IPS DF 19.7 (cell line): ENCODE measurements at regions not wholly inside any gene's neighbourhood (a gene's known extent, or its start where the extent isn't known, plus 50 kb on each side); places are given as distances from the start of the nearest gene placed in this dataset.

Source experiments
- DNase-seq: peaks from one replicate; pipeline ENCODE4 v3.0.0-alpha.2; 2013; ENCODE audit warnings: low read depth, low spot score

DNA sequence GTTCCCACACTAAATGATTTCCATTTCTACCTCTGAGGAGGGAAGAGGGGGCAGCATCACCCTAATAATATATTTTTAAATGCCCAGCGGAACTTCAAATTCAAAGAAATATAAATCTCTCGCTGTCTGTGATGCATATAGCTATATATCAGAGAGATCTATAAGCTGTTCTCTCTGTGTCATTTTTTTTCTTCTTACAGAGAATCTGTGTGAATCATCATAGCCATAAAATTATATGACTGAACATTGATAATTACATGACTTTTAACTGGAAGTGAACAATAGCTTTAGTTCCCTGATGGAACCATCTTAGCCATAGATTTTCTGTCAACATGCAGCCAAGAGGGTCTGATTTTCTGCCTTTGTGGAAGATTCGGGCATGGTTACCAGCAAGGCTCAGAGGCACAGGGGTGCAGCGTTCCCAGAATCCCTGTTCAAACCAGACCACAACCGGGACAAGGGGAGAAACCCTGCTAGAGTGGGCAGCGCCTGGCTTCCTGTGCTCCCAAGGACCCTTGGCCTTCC lies 93.7 kb upstream of the OSMR start:
- no peak for DNase-seq

DNA sequence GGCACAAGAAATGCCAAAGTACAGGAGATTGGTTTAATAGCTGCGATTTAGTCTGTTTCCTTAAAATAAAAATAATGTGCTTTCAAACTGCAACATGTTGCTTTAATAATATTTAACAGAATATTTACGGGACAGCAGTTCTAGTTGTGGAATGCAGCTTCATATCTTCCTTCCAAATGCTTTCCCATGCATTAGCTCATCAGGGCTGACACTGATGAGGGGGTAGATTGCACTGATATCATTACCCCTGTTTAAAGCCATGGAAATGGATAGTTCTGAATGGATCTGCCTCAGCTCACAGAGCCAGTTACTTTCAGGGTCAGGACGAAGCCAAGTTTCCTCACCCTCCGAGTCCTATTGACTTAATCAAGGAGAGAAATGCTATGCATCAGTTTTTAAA lies 93.2 kb upstream of the OSMR start:
- no peak for DNase-seq

DNA sequence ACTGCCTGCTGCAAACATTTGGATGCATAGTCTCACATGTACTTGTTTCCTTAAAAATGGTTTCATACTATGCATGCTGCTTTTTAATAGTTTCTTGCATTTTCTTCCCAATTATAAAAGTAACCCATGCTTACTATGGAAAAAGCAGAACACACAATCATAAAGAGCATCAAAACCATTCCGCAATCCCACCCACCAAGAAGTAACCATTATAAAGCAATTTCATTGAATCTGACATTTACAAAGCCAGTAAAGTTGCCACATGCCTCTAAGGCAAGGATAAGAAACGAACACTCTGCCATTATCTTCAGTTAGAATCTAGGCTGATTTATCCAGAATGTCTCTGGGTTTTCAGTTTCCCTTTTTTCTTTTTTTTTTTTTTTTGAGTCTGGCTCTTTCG lies 92.7 kb upstream of the OSMR start:
- DNase-seq = no peak

DNA sequence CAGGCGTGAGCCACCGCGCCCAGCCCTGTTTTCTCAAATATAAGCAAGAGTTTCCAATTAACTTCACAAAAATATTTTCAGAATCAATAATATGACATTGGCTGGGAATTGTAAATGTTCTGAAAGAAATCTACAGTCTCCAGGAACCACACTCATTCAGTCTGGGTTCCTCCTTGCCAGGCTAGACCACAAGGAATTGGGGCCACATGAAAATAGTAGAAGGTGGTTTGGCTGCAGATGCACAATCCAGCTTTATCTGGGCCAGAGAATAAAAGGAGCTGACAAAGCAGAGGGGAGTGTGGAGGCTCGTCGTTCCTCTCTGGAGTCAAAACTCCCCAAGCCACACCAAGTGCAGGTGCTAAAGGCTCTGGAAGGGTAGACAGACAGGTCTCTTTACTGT lies 92.0 kb upstream of the OSMR start:
- DNase-seq = no peak

DNA sequence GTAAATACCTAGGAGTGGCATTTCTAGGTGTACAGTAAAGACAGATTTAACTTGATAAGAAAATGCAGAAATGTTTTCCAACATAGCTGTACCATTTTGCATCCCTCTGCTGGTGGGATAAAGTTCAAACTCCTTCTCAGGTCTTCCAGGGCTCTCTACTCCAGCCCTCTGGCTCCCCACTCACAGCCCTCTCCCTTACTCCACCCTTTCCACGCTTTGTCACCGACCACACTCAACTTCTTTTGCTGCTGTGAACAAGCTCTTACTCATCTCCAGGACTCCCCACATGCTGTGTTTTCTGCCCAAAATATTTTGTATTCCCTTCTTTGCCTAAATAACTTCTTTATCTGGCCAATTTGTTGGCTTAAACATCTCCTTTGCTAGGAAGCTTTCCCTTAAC lies 90.6 kb upstream of the OSMR start:
- no peak for DNase-seq

DNA sequence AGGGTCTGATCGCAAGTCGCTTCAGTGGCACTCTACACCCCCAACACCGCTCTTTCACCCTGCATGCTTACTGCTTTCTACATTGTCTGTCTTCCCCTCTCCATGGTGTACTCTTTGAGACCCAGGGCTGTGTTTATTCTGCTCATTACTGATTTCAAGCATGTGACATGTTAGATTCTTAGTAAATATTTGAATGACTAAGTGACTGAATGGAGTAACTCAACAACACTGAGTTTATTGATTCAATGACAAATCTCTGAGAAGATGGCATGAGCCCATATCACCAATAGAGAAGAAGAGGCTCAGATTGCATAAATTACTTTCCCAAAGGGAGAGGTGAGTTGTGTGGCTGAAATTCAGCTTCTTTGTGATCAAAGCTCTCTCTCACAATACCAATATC lies 89.7 kb upstream of the OSMR start:
- no peak for DNase-seq

DNA sequence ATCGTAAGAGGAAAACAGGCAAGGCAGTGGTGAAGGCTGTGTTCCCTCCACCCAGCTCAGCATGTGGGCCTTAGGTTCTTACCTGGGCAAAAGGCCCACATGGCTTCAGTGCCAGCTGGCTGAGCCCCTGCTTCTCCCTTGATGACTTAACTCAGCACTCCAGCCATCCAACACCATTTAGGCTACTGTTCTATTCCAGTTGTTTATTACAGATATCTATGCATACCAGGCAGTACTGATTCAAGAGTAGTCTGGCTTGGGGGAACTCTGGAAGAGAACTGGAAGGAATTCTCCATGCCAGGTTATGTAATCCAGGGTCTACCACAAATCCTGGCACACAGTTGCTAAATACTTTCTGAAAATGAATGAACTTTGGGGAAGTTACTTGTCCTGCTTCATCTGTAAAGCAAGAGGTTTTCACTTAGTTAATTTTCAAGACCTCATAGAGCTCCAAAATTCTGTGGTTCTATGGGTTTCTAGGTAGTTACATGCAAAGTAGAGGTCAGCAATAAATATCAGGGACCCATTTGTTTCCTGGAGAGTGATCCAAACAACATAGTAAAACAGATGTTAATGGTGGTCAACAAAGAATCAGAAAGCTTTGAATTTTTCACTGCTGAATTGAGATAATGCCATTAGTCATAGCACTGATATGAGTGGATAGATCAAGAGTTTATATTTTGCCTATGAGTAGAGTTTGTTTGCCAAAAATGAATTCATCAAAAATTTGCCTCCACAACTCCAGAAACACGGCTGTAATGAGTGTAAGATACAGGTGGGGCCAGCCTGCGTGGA lies 88.2 kb upstream of the OSMR start:
- DNase-seq = no peak

DNA sequence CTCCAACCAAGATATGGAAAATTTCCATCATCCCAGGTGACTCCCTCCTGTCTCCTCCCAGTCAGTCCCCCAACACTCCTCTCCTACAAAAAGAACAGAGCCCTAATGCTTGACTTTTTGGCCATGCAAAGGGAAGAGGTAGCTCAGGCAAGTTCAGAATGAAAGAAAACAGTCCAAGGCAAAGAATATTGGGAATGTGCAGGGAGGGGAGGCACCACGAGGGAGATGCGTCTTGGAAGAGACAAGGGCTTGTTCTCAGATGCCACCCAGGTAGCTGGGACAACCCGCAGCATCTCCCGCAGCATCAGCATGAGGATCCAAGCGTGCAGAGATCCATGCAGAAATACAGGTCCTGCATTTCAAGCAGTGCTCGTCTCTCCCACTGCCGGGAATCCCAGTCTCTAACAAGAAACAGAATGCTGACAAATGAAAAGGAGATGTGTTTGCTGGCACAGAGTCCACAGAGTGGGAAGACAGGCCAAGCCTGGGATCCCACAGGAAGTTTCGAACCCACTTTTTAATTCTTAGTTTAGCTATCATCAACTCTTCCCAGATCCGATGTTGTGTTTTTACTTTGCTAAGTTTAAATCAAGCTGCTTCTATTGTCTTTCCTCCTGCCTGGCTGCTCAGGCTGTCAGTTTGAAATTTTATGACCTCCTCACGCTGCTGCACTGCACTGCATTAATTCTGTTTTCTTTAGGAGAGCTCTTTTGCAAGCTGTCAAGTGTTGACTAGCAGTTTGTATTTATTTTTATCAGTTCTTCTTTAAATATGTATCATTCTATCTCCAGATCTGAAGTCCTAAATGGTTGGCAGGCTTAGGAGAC lies 86.8 kb upstream of the OSMR start:
- no peak for DNase-seq

DNA sequence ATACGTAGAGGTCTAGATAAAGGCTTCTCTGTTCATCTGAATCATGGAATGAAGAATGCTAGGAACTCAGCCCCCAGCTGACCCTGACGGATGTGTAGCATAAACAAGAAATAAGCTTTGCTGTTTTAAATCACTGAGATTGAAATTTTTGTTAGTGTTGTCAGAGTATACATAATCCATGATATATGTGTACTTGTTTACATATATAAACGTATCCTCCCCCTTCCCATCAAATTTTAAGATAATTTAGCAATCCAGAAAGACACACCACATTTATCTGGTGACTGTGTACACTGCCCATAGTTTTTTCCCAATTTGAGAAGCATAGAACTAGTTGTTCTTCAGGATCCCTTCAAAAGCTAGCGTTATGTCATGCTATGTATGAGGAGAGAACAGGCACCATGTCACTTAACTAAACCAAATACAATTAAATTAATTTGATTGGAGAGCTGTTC lies 80.8 kb upstream of the OSMR start:
- no peak for DNase-seq

DNA sequence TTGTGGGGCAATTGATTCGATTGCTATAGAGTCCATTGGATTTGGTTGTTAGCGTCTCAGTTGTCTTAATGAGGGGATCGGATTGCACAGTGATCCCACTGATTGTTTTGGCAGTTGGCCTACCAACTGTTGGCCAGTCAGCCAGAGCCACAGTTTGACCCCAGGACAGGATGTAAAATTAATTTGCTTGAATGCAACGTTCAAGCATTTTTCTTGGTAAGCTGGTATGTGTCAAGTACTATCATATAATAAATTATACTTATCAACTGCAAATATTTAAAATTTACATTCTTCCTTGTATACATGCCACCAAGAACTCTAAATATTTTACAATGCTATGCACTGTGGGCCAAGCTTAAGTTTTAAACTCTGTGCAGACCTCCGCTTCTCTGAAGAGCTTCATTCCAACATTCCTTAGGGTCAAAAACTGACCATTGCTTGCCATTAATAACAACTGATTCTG lies 80.4 kb upstream of the OSMR start:
- no peak for DNase-seq

DNA sequence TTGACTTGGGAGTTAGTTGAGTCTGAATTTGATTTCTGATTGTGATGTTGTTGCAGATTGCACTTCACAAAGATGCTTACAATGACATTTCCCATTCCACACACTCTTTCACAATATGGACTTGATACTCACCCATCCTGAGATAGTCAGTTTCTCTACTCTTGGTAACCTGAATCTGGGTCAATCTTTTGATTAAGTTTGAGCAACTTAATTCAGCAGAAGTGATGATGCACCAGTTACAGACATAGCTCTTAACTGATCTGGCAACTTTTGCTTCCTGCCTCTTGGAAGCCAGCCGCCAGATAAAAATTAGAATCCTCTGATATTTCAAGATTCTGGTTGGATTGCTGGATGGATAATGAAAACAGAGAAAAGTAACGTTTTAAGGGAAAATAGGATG lies 79.7 kb upstream of the OSMR start:
- DNase-seq = no peak

DNA sequence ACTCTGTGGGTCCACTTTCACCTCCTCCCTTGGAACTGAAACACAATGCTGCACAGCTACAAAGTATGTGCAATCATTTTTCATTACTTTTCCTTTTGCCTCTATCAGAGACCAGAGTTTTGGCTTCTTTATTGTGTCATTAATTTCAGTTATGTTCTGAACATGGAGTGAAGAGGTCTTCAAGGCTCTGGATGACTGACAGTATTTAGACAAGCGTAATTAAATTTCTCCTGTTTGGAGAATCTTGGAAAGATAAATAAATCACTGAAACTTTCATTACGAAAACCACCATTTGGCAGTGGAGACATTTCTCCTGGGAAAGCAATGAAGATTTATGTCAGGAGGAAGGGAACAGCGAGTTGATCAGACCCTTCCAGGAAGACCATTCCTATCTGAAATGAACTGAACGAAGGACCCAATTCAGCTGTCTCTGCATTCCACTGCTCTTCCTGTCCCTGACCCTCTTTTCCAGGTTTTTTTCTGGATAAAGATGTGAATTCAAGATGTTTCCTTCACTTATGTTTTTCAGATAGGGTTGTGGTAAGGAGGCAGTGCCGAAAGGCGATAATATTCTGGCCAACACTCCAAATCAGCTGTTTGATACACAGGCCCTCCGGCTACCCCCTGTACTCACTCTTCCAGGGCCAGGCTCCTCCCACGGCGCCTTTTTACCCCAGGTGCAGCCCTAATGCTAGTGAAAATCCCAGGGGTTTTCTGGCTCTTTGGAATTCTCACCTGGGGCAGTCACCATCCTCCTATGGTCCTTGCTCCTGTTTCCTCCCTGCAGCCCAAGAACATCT lies 77.2 kb upstream of the OSMR start:
- no peak for DNase-seq

DNA sequence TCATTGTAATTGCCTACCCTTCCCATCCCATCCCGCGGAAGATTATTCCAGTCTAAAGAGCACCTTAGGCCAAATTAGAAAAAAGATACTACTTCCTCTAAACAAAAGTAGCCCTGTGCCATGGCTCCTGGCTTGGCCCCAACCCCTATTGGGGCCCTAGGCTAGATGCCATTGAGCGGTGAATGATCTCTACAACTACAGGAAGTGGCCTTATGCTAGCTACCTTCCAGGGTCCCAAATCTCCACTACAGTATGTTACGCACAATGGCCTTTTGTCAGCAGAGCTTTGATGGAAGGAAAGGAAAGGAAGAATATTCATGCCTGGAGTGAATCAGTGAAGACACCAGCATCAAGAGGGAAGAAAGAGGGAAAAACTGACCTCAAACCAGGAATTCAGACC lies 73.3 kb upstream of the OSMR start:
- no peak for DNase-seq

DNA sequence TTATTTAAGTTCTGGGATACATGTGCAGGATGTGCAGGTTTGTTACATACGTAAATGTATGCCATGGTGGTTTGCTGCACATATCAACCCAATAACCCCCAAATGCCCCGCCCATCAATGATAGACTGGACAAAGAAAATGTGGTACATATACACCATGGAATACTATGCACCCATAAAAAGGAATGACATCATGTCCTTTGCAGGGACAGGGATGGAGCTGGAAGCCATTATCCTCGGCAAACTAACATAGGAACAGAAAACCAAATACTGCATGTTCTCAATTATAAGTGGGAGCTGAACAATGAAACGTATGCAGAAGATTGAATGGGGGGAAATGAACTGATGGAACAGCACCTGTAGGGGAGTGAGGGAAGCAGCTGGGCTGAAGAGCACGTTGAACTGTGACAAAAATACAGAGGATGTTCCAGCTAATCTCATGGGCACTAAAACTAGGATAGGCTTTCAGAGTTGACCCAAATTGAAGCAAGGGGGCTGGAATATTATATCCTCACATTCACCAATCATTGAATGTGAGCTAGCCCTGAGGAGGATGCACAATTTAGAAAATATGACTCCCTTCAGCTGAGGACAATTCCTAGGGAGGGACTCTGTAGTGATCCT lies 70.5 kb upstream of the OSMR start:
- no peak for DNase-seq

DNA sequence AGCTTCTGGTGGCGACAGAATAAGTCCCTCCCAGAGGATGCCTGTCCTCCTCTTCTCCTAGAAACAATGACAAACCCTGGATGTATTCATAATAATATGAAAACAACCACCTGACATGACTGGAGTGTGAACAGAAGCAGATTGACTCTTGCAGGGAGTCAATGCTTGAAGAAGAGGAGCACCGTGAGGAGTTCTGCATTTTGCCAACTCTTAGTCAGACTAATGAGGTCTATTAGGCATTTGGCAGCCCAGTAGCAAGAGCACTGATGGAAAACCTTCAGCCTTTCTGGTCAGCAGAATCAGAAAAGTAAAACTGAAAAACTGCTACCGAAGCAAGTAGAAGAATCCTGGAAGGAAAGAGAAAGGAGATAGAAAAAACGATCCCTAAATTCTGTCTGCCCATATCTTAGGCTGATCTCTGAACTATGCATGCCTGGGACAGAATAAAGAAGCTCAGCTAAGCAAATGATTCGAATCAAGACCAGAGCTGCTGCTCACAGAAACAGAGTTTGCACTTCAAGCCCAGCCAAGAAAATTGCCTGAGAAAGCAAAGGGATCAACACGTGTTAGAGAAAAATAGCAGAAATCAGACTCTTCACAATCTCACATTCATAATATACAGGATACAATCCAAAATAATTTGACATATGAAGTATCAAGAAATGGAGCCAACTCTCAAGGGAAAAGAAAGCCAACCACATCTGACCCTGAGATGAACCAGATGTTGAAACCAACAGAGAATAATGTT lies 69.5 kb upstream of the OSMR start:
- no peak for DNase-seq

DNA sequence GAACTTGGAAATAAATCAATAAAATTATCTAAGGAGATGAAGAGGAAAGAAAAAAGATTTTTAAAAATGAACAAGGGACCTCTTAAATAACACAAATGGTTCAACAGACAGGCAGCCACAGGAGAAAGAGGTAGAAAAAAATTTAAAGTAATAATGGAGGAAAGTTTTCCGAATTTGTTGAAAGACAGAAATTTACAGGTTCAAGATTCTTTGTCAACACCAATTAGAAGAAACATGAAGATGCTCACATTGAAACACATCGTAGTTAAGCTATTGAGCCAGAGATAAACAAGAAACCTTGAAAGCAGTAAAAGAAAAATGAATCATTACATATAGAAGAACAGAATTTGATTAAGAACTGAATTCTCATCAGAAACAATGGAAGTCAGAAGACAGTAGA lies 68.7 kb upstream of the OSMR start:
- DNase-seq = no peak

DNA sequence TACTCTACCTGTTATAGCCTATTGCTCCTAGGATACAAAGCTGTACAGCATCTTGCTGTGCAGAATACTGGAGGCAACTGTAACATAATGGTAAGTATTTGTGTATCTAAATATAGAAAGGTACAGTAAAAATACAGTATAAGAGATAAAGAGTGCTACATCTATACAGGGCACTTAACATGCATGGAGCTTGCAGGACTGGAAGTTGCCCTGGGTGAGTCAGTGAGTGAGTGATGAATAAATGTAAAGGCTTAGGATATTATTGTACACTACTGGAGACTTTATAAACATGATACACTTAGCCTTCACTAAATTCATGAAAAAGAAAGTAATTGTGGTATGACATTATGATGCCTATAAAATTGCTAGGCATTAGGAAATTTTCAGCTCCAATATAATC lies 65.5 kb upstream of the OSMR start:
- no peak for DNase-seq

DNA sequence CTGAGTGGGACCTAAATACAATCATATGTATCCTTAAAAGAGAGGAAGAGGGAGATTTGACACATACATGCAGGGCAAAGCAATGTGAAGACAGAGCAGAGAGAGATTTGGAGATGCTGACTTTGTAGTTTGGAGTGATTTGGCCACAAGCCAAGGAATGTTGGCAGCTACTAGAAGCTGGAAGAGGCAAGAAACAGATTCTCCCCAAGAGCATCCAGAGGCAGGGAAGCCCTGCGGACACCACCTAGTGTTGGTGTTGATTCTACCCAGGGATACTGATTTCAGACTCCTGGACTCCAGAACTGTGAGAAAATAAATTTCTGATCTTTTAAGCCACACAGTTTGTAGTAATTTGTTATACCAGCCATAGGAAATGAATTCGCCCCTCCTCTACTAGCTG lies 64.9 kb upstream of the OSMR start:
- no peak for DNase-seq

DNA sequence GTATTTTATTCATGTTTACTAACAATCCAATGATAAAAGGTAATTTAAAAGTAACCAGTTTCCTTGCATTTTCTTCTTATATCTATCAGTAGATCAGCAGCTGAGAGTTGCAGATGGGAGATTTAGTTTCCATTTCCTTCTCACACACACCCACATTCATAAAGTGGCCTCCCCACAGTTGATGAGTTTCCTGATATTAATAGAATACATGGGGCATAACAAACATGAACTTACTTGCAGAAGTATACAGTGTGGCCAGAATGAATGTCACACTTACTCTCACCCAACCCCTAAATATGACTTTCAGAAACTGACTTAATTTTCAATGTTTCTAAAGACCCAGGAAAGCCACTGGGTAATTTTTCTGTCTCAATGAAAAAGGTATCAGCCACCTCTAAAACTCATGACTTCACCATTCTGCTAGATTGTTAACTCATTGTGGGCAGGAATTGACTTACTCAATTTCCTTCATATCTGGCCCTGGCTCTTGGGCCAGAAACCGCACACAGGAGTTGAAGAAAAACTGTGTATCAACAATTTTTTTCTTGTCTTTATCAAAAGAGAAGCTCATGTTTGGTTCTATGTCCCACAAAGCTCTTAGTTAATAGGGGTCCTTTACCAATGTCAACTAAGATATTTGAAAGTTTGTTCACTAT lies 63.5 kb upstream of the OSMR start:
- no peak for DNase-seq

DNA sequence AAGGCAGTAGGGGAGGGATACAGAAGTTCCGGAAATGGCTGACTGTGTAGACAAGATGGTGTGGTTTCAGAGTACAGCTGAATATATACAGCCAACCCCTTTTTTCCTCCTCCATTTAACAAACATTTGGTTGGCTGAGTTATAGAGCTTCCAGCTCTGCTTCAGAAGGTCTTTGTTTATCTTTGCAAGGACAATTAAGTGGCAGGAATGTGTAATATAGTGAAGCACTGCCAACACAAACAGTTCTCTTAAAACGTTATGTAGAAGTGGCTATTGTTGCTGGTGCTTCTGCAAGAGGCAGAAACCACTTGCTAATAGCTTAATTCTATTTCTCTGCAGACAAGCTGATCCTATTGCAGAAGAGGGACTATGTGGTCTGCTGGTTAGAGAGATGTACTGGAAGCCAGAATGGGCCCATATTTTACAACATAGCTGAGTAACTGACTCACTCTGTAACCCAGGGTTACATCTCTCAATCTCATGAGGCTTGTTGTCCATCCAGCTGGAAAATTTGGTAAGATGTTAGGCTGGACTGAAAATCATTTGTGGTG lies 62.7 kb upstream of the OSMR start:
- no peak for DNase-seq
